ENCODE measurements at regions not wholly inside any gene's neighbourhood (a gene's known extent, or its start where the extent isn't known, plus 50 kb on each side); places are given as distances from the start of the nearest gene placed in this dataset.

DNA sequence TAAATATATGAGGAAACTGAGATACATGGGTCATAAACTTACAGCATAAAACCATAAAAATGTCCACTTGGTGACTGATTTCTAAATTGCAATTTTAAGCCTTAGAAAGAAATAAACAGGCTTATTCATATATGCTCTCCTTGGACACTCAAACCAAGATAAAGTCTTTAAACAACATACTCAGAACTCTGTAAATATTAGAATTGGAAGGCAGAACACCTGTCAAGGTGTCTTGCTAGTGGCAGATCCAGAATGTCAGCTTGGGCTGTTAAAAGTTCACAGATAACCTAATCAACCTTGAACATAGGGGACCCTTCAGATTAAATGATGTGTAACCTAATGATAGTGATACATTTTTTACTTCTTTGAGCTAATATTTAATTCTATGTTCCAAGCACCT lies 208.1 kb upstream of the ARSJ start:
- no peak for TF ChIP-seq CTCF (conservative IDR thresholded peaks at IDR 0.05 in 1 of 2, IDR thresholded peaks at IDR 0.05 in 1 of 2; ENCODE audit: low read depth in 1 of 2, low read length in 2 of 2)
- TF ChIP-seq EZH2 (IDR thresholded peaks at IDR 0.05; ENCODE audit: low read length, missing control alignments) = no peak

All from fibroblast of lung (primary cell).